ENCODE measurements at regions not wholly inside any gene's neighbourhood (a gene's known extent, or its start where the extent isn't known, plus 50 kb on each side); places are given as distances from the start of the nearest gene placed in this dataset.

- H3K27ac ChIP-seq (ENCODE audit: low read depth, low read length), result no peak overlapping the region
- WGBS, 2 experiments (ENCODE audit: extremely low coverage in 1 of 2, insufficient coverage in 1 of 2, insufficient read length in 1 of 2, insufficient replicate concordance in 2 of 2, low coverage in 1 of 2, low lambda C conversion rate in 2 of 2, missing lambda C conversion rate in 1 of 2), result 95% methylated on average over 1 of the region's 1 CpG; no CpG with 5 or more reads in 1 of the 2 experiments
- no peaks in the 10 kb centered on the region for H3K27me3 ChIP-seq (replicated peaks in 1 of 4; ENCODE audit: control insufficient read depth in 3 of 4, extremely low read depth in 1 of 4, insufficient read depth in 3 of 4, low read length in 3 of 4)
- H4K8ac ChIP-seq (ENCODE audit: extremely low read depth, insufficient read depth, low read length), result no peak overlapping the region
- no peak for DNase-seq (ENCODE audit: low read depth in 1 of 2, low spot score in 2 of 2)
- no peaks in the 10 kb centered on the region for H3K23me2 ChIP-seq (ENCODE audit: low read depth, low read length)
- no peak overlapping the region for H3K4ac ChIP-seq (replicated peaks; ENCODE audit: insufficient read length, low read depth, low read length)
- ChIA-PET CTCF (ENCODE audit: partially characterized antibody) (interaction anchor here (1.2 kb wide), 1 partner anchor 14 kb away, joined by 3 read pairs; no protein-coding TSS in a partner anchor), POLR2A (ENCODE audit: partially characterized antibody) (no interaction called here)
- no peak overlapping the region for H4K5ac ChIP-seq (ENCODE audit: insufficient read length, low read depth, low read length)
- H2AK5ac ChIP-seq (ENCODE audit: low read depth, low read length), result no peak overlapping the region
- H3K9ac ChIP-seq (replicated peaks in 1 of 4; ENCODE audit: extremely low read depth in 1 of 4, low read depth in 3 of 4, low read length in 3 of 4), result no peak overlapping the region
- H4K91ac ChIP-seq (replicated peaks; ENCODE audit: insufficient read length, low read length), result no peak overlapping the region
- FAIRE-seq, result no peak
- H3K79me2 ChIP-seq (ENCODE audit: control insufficient read depth in 1 of 2, insufficient read depth in 2 of 2, low read length in 2 of 2), result no peaks in the 10 kb centered on the region
- no peak overlapping the region for H2BK12ac ChIP-seq (ENCODE audit: low read depth, low read length)
- no peak overlapping the region for H2BK15ac ChIP-seq (ENCODE audit: low read length)
- no peak overlapping the region for H3K18ac ChIP-seq (ENCODE audit: extremely low read depth, low read length)
- H3K56ac ChIP-seq (replicated peaks; ENCODE audit: insufficient read length, low read depth, low read length), result no peak overlapping the region
- H3K9me3 ChIP-seq (ENCODE audit: insufficient read depth in 2 of 2, low read depth in 1 of 2, low read length in 1 of 2), result no peaks in the 10 kb centered on the region
- no peak overlapping the region for H2BK5ac ChIP-seq (ENCODE audit: low read depth, low read length)
- H2BK20ac ChIP-seq (ENCODE audit: low read length), result no peak overlapping the region
- no peak overlapping the region for H3K4me3 ChIP-seq (ENCODE audit: extremely low read depth in 1 of 4, insufficient read depth in 2 of 4, low read depth in 3 of 4, low read length in 4 of 4)
- H4K20me1 ChIP-seq (replicated peaks in 1 of 2; ENCODE audit: control insufficient read depth in 1 of 2, insufficient read depth in 2 of 2, low read length in 2 of 2), result no peaks in the 10 kb centered on the region
- no peak overlapping the region for H3K4me2 ChIP-seq (ENCODE audit: insufficient read depth in 1 of 2, low read depth in 2 of 2, low read length in 2 of 2)
- no peak overlapping the region for H2BK120ac ChIP-seq (replicated peaks; ENCODE audit: low read depth, low read length)
- H3K79me1 ChIP-seq (ENCODE audit: low read depth, low read length), result no peaks in the 10 kb centered on the region
- H2AFZ ChIP-seq (ENCODE audit: low read length), result no peak overlapping the region
- peaks cover 0 to 4% (median 0%) of the 10 kb centered on the region in 4 experiments; a peak in 1 of 7 replicates for H3K4me1 ChIP-seq (replicated peaks in 1 of 4; ENCODE audit: control insufficient read depth in 3 of 4, insufficient read depth in 4 of 4, low read length in 3 of 4)
- no peaks in the 10 kb centered on the region for H3K36me3 ChIP-seq (ENCODE audit: control insufficient read depth in 2 of 4, insufficient read depth in 4 of 4, low read length in 3 of 4)
- no peak overlapping the region for H3K14ac ChIP-seq (ENCODE audit: insufficient read length)
- no peak overlapping the region for H3K23ac ChIP-seq (ENCODE audit: insufficient read length)
- TF ChIP-seq CHD2 (IDR thresholded peaks at IDR 0.05; ENCODE audit: low read length) (no peak), USF2 (IDR thresholded peaks at IDR 0.05; ENCODE audit: low read length) (no peak), TCF12 (IDR thresholded peaks at IDR 0.05; ENCODE audit: low read depth, low read length) (no peak), HDAC6 (IDR thresholded peaks at IDR 0.05; ENCODE audit: low read depth, low read length) (no peak), GABPA (IDR thresholded peaks at IDR 0.05; ENCODE audit: borderline replicate concordance, insufficient read depth, low read length) (no peak), SRF (IDR thresholded peaks at IDR 0.05; ENCODE audit: low read depth, low read length) (no peak), CTCF (IDR thresholded peaks at IDR 0.05; ENCODE audit: control extremely low read depth in 1 of 3, insufficient read depth in 1 of 3, low read depth in 1 of 3, low read length in 3 of 3) (no peak), CBX8 (IDR thresholded peaks at IDR 0.05; ENCODE audit: borderline replicate concordance, low read depth, low read length) (no peak), KDM5A (IDR thresholded peaks at IDR 0.05; ENCODE audit: low read length) (no peak), MAFK (IDR thresholded peaks at IDR 0.05; ENCODE audit: low read depth, low read length) (no peak), BRCA1 (IDR thresholded peaks at IDR 0.05; ENCODE audit: low read depth, low read length) (no peak)
These were observed 333.9 kb upstream of the TBC1D5 start for GRCh38 chr3:18076301-18076700.

All from H1 (cell line).